BLaER1 (cell line): ENCODE measurements at regions not wholly inside any gene's neighbourhood (a gene's known extent, or its start where the extent isn't known, plus 50 kb on each side); places are given as distances from the start of the nearest gene placed in this dataset.
"Not testable (repeated sequence)": the region's sequence is repeated elsewhere in the genome, so short reads cannot be mapped to it uniquely, and the experiment has no call there.

Source experiments
- H3K27ac ChIP-seq: shearing (Covaris generic); formaldehyde crosslinking; 2 replicates; pipeline ENCODE4 v1.8.1; 2022
- H3K27me3 ChIP-seq: shearing (Covaris generic); formaldehyde crosslinking; 2 replicates; pipeline ENCODE4 v1.8.1; 2022
- H3K36me3 ChIP-seq: shearing (Covaris generic); formaldehyde crosslinking; 2 replicates; pipeline ENCODE4 v1.8.1; 2022
- H3K4me1 ChIP-seq: shearing (Covaris generic); formaldehyde crosslinking; 2 replicates; pipeline ENCODE4 v1.8.1; 2022
- H3K4me2 ChIP-seq: shearing (Covaris generic); formaldehyde crosslinking; 2 replicates; pipeline ENCODE4 v1.8.1; 2022
- H3K4me3 ChIP-seq: shearing (Covaris generic); formaldehyde crosslinking; 2 replicates; pipeline ENCODE4 v1.8.1; 2022
- H3K9ac ChIP-seq: shearing (Covaris generic); formaldehyde crosslinking; 2 replicates; pipeline ENCODE4 v1.8.1; 2022
- H3K9me3 ChIP-seq: shearing (Covaris generic); formaldehyde crosslinking; 2 replicates; pipeline ENCODE4 v1.8.1; 2022
- H4K20me1 ChIP-seq: shearing (Covaris generic); formaldehyde crosslinking; 2 replicates; pipeline ENCODE4 v1.8.1; 2022
- Cebpa-rat ChIP-seq: shearing (Covaris generic); IDR thresholded peaks from 2 replicates; pipeline ENCODE4 v1.8.1; 2022

DNA sequence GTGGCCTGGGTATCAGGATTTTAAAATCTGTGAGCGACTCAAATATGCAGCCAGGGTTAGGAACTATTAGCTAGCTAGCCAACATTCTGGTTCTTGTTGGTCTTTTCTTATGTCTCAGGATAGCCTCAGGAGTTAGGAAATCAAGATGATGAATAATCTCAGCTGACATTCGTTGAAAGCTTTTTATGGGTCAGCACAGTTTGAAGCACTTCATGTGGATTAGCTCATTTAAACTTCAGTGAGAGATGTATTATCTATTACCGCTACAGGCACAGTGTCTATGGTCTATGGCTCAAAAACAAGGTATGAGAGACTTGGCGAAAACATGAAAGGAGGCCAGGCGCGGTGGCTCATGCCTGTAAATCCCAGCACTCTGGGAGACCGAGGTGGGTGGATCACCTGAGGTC is 187.5 kb upstream of the THRB start:
- Histone ChIP-seq H3K4me2 (no peak overlapping the region), H3K4me3 (no peak overlapping the region), H3K9ac (no peak overlapping the region), H4K20me1 (no peaks in the 10 kb centered on the region), H3K27ac (no peak overlapping the region), H3K4me1 (peaks cover 36% of the 10 kb centered on the region), H3K9me3 (0 out of 2 replicates have a peak, but pooled peaks cover 4% of the 10 kb centered on the region), H3K27me3 (no peaks in the 10 kb centered on the region), H3K36me3 (no peaks in the 10 kb centered on the region)
- TF ChIP-seq Cebpa-rat = no peak

DNA sequence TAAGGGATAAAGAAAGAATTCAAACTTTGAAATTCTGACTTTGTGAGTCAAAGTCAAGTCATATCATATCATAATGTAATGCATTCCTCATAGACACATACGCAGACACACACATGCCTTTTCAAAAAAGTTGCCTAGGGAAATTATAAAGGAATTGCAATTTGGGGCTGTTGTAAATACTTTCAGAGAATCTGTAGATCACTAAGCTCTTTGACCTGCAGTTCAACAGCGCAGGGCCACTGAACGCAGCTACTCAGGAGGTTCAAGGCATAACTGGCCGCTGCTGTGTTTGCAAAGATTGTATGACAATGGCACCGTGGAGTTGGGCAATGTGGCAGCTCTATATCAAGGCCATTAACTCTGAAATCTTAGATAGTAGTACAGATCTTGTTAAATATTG is 188.4 kb upstream of the THRB start:
- no peaks in the 10 kb centered on the region for H3K36me3 ChIP-seq
- no peak overlapping the region for H3K27ac ChIP-seq
- no peaks in the 10 kb centered on the region for H4K20me1 ChIP-seq
- H3K9ac ChIP-seq = no peak overlapping the region
- 0 out of 2 replicates have a peak, but pooled peaks cover 4% of the 10 kb centered on the region for H3K9me3 ChIP-seq
- TF ChIP-seq Cebpa-rat = no peak
- H3K4me3 ChIP-seq = no peak overlapping the region
- no peaks in the 10 kb centered on the region for H3K27me3 ChIP-seq
- no peak overlapping the region for H3K4me2 ChIP-seq
- peaks cover 39% of the 10 kb centered on the region for H3K4me1 ChIP-seq

DNA sequence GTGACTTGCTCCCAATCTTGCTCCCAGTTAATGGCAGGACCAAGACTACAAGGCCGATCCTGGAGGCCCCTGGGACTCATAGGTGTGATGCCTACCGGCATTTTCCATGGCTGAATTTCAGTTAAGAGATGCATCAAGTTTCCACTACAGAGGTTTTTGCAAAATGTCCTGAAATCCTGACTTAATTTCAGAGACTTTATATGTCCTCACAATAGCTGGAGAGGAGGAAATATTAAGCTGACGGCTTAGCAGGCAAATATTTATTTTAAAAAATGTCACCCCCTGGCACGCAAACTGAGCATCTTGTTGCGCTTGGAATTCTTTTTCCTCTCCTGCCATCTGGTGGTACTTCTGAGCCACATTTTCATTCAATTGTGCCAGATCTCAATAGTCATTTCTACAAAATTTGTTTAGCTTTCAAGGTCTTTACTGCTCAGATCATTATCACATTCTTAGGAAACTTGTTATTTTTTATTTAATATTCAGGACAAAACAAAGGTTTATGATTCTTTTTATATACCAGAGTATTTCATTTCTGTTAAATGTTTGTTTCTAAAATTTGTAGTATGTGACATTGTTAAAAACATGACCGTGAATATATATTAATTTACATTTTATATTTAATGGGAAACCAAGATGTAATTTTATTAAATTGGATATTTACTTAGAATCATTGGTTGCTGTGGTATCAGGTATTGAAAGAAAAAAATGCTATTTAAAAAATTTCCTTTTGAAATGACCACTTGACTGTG is 189.2 kb upstream of the THRB start:
- 0 out of 2 replicates have a peak, but pooled peaks cover 4% of the 10 kb centered on the region for H3K9me3 ChIP-seq
- no peaks in the 10 kb centered on the region for H3K36me3 ChIP-seq
- no peak overlapping the region for H3K4me3 ChIP-seq
- no peak for TF ChIP-seq Cebpa-rat
- no peak overlapping the region for H3K4me2 ChIP-seq
- no peak overlapping the region for H3K9ac ChIP-seq
- H4K20me1 ChIP-seq = no peaks in the 10 kb centered on the region
- no peaks in the 10 kb centered on the region for H3K27me3 ChIP-seq
- no peak overlapping the region for H3K27ac ChIP-seq
- H3K4me1 ChIP-seq = peaks cover 39% of the 10 kb centered on the region

DNA sequence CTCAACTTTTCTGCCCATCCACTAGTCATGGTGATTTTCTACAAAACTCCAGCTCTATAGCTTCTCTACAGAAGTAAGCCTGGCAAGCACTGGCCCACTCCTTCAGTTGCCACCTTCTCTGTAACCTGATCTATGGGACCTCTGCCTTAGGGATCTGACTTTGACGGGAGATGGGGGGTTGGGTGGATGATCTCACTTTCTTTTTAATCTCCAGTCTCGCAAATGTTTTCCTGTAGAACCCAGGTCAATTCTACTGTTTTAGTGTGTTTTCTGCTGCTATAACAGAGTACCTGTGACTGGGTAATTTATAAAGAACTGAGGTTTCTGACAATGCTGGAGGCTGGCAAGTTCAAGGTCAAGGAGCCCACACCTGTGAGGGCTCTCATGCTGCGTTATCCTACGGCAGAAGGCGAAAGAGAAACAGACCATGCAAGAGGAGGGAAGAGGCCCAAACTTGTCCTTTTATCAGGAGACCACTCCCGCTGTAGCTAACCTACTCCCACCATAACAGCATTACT is 189.9 kb upstream of the THRB start:
- Histone ChIP-seq H3K9me3 (0 out of 2 replicates have a peak, but pooled peaks cover 4% of the 10 kb centered on the region), H3K9ac (no peak overlapping the region), H3K4me2 (no peak overlapping the region), H3K4me3 (no peak overlapping the region), H3K27ac (no peak overlapping the region), H3K4me1 (peaks cover 44% of the 10 kb centered on the region), H4K20me1 (no peaks in the 10 kb centered on the region), H3K36me3 (no peaks in the 10 kb centered on the region), H3K27me3 (no peaks in the 10 kb centered on the region)
- TF ChIP-seq Cebpa-rat = no peak

DNA sequence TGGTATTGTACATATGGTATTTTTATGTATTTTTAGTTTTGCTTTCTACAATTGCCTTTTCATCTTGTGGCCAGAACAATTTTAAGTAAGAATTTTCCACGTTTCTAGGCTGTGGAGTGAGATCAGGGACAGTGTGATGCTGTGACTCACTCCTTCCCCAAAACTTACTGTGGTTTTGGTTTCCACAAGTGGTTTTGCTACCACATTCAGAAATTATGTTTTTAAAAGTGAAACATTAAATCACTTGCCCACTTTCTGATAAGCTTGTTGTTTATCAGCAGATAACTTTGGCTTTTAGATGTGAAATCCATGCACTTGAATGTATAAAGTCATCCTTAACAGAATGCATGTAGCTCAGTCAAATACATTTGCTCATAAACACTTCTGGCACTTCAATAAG is 192.2 kb upstream of the THRB start:
- no peaks in the 10 kb centered on the region for H3K9me3 ChIP-seq
- no peak overlapping the region; the same call in 1 of the 2 replicates for H3K27ac ChIP-seq
- H3K4me3 ChIP-seq = no peak overlapping the region
- H3K36me3 ChIP-seq = no peaks in the 10 kb centered on the region
- H3K9ac ChIP-seq = no peak overlapping the region
- no peaks in the 10 kb centered on the region for H3K27me3 ChIP-seq
- H3K4me1 ChIP-seq = peaks cover 66% of the 10 kb centered on the region
- no peaks in the 10 kb centered on the region for H4K20me1 ChIP-seq
- TF ChIP-seq Cebpa-rat = no peak
- H3K4me2 ChIP-seq = peak overlapping the region; percentile 71

DNA sequence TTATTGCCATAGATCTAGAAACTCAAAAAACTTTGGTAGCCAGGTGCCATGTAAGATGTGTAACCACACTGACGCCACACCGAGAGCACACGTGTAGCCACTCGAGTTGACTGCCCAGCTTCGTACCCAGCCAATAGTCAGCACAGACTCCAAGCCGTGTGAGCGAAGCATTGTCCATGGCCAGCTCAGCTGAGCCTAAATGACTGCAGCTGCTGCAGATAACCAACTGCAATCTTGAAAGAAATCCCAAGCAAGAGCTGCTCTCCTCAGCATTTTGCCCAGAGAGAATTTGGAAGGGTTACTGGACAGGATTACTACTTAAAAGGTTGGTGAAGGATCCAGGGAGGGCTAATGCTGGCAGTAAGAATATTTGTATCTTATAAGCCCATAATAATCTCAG is 193.0 kb upstream of the THRB start:
- H3K27me3 ChIP-seq = no peaks in the 10 kb centered on the region
- H3K4me1 ChIP-seq = peaks cover 75% of the 10 kb centered on the region
- H3K4me3 ChIP-seq = no peak overlapping the region
- H4K20me1 ChIP-seq = no peaks in the 10 kb centered on the region
- no peaks in the 10 kb centered on the region for H3K36me3 ChIP-seq
- no peaks in the 10 kb centered on the region for H3K9me3 ChIP-seq
- H3K4me2 ChIP-seq = peak overlapping the region; percentile 71
- no peak for TF ChIP-seq Cebpa-rat
- no peak overlapping the region for H3K27ac ChIP-seq
- no peak overlapping the region for H3K9ac ChIP-seq

DNA sequence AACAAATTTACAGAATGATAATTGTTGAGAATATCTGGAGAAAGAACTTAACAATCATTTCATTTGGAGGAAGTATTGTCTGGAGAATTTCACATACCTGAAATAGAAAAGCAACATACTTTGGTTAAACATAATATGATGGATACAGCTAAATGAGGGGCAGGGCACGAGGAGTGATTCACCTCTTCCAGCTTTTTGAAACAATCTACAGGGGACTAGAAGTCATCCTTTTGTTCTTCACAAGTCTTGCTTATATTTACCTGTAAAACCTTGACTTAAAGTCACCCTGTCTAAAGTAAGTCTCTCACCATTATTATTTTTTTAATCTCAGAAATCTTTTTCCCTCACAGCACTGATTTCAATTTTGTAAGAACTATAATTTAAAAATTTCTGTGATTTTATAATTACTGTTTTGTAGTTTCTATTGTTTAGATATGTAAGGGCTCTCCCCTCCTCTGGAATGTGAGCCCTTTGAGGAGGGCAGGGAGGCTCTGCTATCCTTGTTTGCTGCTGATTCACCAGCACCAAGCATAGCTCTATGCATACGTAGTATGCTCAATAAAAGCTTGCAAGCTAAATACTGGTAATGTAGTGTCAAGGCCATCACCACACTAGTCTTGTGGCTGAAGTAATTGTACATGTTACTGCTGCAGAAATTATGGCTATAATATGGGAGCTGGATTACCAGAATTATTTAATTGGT is 193.9 kb upstream of the THRB start:
- no peak for TF ChIP-seq Cebpa-rat
- H3K4me1 ChIP-seq = peaks cover 82% of the 10 kb centered on the region
- peak overlapping the region; percentile 33 for H3K4me2 ChIP-seq
- no peaks in the 10 kb centered on the region for H3K27me3 ChIP-seq
- H3K36me3 ChIP-seq = no peaks in the 10 kb centered on the region
- H3K9me3 ChIP-seq = no peaks in the 10 kb centered on the region
- H3K27ac ChIP-seq = no peak overlapping the region
- H3K9ac ChIP-seq = no peak overlapping the region
- no peak overlapping the region for H3K4me3 ChIP-seq
- H4K20me1 ChIP-seq = no peaks in the 10 kb centered on the region

DNA sequence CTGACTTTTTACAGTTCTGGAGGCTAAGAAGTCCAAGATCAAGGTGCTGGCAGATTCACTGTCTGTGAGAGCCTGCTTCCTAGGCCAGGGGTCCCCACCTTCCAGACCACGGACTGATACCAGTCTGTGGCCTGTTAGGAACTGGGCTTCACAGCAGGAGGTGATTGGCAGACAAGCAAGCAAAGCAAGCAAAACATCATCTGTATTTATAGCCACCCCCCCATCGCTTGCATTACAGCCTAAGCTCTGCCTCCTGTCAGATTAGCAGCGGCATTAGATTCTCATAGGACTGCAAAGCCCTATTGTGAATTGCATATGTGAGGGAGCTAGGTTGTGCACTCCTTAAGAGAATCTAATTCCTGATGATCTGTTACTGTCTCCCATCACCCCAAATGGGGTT is 194.7 kb upstream of the THRB start:
- no peak overlapping the region for H3K27ac ChIP-seq
- H4K20me1 ChIP-seq = no peaks in the 10 kb centered on the region
- TF ChIP-seq Cebpa-rat = no peak
- peak overlapping the region; percentile 33 for H3K4me2 ChIP-seq
- H3K9ac ChIP-seq = no peak overlapping the region
- H3K36me3 ChIP-seq = no peaks in the 10 kb centered on the region
- no peaks in the 10 kb centered on the region for H3K27me3 ChIP-seq
- peaks cover 4% of the 10 kb centered on the region for H3K9me3 ChIP-seq
- peaks cover 87% of the 10 kb centered on the region for H3K4me1 ChIP-seq
- peak overlapping the region; percentile 7; the same call in 1 of the 2 replicates for H3K4me3 ChIP-seq

DNA sequence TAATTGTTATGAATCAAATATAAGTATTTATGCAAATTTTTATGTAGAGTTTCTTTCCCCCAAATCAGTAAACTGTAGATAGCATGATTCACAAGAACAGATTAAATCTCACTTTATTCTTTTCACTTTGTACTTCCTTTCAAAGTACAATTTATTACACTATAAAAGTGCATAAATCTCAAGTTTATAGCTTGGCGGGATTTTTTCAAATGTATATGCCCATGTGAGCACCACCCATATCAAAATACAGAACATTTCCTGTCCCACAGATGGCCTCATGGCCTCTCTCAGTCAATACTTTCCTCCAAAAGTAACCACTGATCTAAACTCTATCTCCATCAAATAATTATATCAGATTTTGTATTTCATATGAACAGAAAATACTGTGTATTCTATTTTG is 196.1 kb upstream of the THRB start:
- H3K4me2 ChIP-seq = peak overlapping the region; percentile 52
- no peak overlapping the region for H3K4me3 ChIP-seq
- H3K27ac ChIP-seq = peak overlapping the region; percentile 48; the same call in 1 of the 2 replicates
- peaks cover 17% of the 10 kb centered on the region for H3K9me3 ChIP-seq
- no peak overlapping the region for H3K9ac ChIP-seq
- no peaks in the 10 kb centered on the region for H3K36me3 ChIP-seq
- H4K20me1 ChIP-seq = no peaks in the 10 kb centered on the region
- no peak for TF ChIP-seq Cebpa-rat
- peaks cover 82% of the 10 kb centered on the region for H3K4me1 ChIP-seq
- no peaks in the 10 kb centered on the region for H3K27me3 ChIP-seq

DNA sequence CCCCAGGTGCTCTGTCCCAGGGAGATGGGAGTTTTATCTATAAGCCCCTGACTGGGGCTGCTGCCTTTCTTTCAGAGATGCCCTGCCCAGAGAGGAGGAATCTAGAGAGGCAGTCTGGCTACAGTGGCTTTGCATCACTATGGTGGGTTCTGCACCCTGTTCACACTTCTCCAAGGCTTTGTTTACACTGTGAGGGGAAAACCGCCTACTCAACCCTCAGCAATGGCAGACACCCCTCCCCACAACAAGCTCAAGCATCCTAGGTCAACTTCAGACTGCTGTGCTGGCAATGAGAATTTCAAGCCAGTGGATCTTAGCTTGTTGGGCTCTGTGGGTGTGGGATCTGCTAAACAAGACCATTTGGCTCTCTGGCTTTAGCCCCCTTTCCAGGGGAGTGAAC is 204.4 kb upstream of the THRB start:
- not testable (repeated sequence) for H4K20me1 ChIP-seq, H3K4me1 ChIP-seq, H3K4me2 ChIP-seq, H3K9ac ChIP-seq, H3K36me3 ChIP-seq, H3K27me3 ChIP-seq, H3K4me3 ChIP-seq, H3K27ac ChIP-seq
- peaks cover 38% of the 10 kb centered on the region for H3K9me3 ChIP-seq
